DOHH2 (cell line): ENCODE measurements at regions not wholly inside any gene's neighbourhood (a gene's known extent, or its start where the extent isn't known, plus 50 kb on each side); places are given as distances from the start of the nearest gene placed in this dataset.
"Not testable (repeated sequence)": the region's sequence is repeated elsewhere in the genome, so short reads cannot be mapped to it uniquely, and the experiment has no call there.

Experiments used
- CTCF ChIP-seq: fragments of 200-600 bp; sonication (generic); IDR thresholded peaks from one replicate; pipeline ENCODE4 v1.5.1; 2014; ENCODE audit warnings: antibody characterized with exemption, mild to moderate bottlenecking, low read depth, low read length; ENCODE audit not compliant: poor library complexity, severe bottlenecking
- EZH2phosphoT487 ChIP-seq: fragments of 200-600 bp; sonication (generic); IDR thresholded peaks from 2 replicates; pipeline ENCODE4 v1.6.1; 2017; ENCODE audit warnings: borderline replicate concordance, mild to moderate bottlenecking, antibody characterized with exemption, low read length, moderate library complexity, mixed read lengths

- TF ChIP-seq CTCF, EZH2phosphoT487: not testable (repeated sequence)
These were observed 171.5 kb upstream of the SPHKAP start for GRCh38 chr2:228352980-228353379.
